ENCODE measurements at regions not wholly inside any gene's neighbourhood (a gene's known extent, or its start where the extent isn't known, plus 50 kb on each side); places are given as distances from the start of the nearest gene placed in this dataset.

GRCh38 chr3:28982906-28983305, 298.0 kb upstream of the RBMS3 start (continued):
- TF ChIP-seq RXRA (IDR thresholded peaks at IDR 0.05; ENCODE audit: insufficient read depth, low read depth, low read length), result no peak

- no peak for DNase-seq (ENCODE audit: low read depth in 1 of 2, low spot score in 2 of 2)
- H2AK5ac ChIP-seq (ENCODE audit: low read depth, low read length), result no peak overlapping the region
- H3K36me3 ChIP-seq (ENCODE audit: control insufficient read depth in 2 of 4, insufficient read depth in 4 of 4, low read length in 3 of 4), result no peaks in the 10 kb centered on the region
- no peak overlapping the region for H3K9ac ChIP-seq (replicated peaks in 1 of 4; ENCODE audit: extremely low read depth in 1 of 4, low read depth in 3 of 4, low read length in 3 of 4)
- no peak overlapping the region for H4K91ac ChIP-seq (replicated peaks; ENCODE audit: insufficient read length, low read length)
- no peak overlapping the region for H3K56ac ChIP-seq (replicated peaks; ENCODE audit: insufficient read length, low read depth, low read length)
- CTCF ChIA-PET (ENCODE audit: partially characterized antibody), result interaction anchor here (0.5 kb wide), 1 partner anchor 636 kb away, joined by 3 read pairs; no protein-coding TSS in a partner anchor
- no peaks in the 10 kb centered on the region for H3K23me2 ChIP-seq (ENCODE audit: low read depth, low read length)
- no peak overlapping the region for H2BK12ac ChIP-seq (ENCODE audit: low read depth, low read length)
- H3K27ac ChIP-seq (ENCODE audit: low read depth, low read length), result no peak overlapping the region
- no peak for FAIRE-seq
- H3K23ac ChIP-seq (ENCODE audit: insufficient read length), result no peak overlapping the region
- H3K4me1 ChIP-seq (replicated peaks in 1 of 4; ENCODE audit: control insufficient read depth in 3 of 4, insufficient read depth in 4 of 4, low read length in 3 of 4), result no peaks in the 10 kb centered on the region
- H2BK120ac ChIP-seq (replicated peaks; ENCODE audit: low read depth, low read length), result no peak overlapping the region
- H3K79me2 ChIP-seq (ENCODE audit: control insufficient read depth in 1 of 2, insufficient read depth in 2 of 2, low read length in 2 of 2), result no peaks in the 10 kb centered on the region
- no peak overlapping the region for H3K14ac ChIP-seq (ENCODE audit: insufficient read length)
- H3K4me2 ChIP-seq (ENCODE audit: insufficient read depth in 1 of 2, low read depth in 2 of 2, low read length in 2 of 2), result no peak overlapping the region
- no peaks in the 10 kb centered on the region for H4K20me1 ChIP-seq (replicated peaks in 1 of 2; ENCODE audit: control insufficient read depth in 1 of 2, insufficient read depth in 2 of 2, low read length in 2 of 2)
- H2BK5ac ChIP-seq (ENCODE audit: low read depth, low read length), result no peak overlapping the region
- H3K4me3 ChIP-seq (ENCODE audit: extremely low read depth in 1 of 4, insufficient read depth in 2 of 4, low read depth in 3 of 4, low read length in 4 of 4), result no peak overlapping the region
- H3K27me3 ChIP-seq (replicated peaks in 1 of 4; ENCODE audit: control insufficient read depth in 3 of 4, extremely low read depth in 1 of 4, insufficient read depth in 3 of 4, low read length in 3 of 4), result no peaks in the 10 kb centered on the region
- H3K9me3 ChIP-seq (ENCODE audit: insufficient read depth in 2 of 2, low read depth in 1 of 2, low read length in 1 of 2), result no peaks in the 10 kb centered on the region
- H4K8ac ChIP-seq (ENCODE audit: extremely low read depth, insufficient read depth, low read length), result no peak overlapping the region
- H3K4ac ChIP-seq (replicated peaks; ENCODE audit: insufficient read length, low read depth, low read length), result no peak overlapping the region
- POLR2A ChIA-PET (ENCODE audit: partially characterized antibody), result no interaction called here
- H2BK20ac ChIP-seq (ENCODE audit: low read length), result no peak overlapping the region
- no peak overlapping the region for H4K5ac ChIP-seq (ENCODE audit: insufficient read length, low read depth, low read length)
- H3K79me1 ChIP-seq (ENCODE audit: low read depth, low read length), result no peaks in the 10 kb centered on the region
- H2AFZ ChIP-seq (ENCODE audit: low read length), result no peak overlapping the region
- H2BK15ac ChIP-seq (ENCODE audit: low read length), result no peak overlapping the region
- no peak overlapping the region for H3K18ac ChIP-seq (ENCODE audit: extremely low read depth, low read length)
- TF ChIP-seq JUND (IDR thresholded peaks at IDR 0.05; ENCODE audit: low read length), result no peak
- no peak for TF ChIP-seq POLR2AphosphoS5 (IDR thresholded peaks at IDR 0.05; ENCODE audit: low read depth, low read length)
- no peak for TF ChIP-seq HDAC6 (IDR thresholded peaks at IDR 0.05; ENCODE audit: low read depth, low read length)
- no peak for TF ChIP-seq TEAD4 (IDR thresholded peaks at IDR 0.05; ENCODE audit: low read depth, low read length)
- no peak for TF ChIP-seq NANOG (IDR thresholded peaks at IDR 0.05; ENCODE audit: insufficient read depth, low read depth, low read length, poor library complexity, severe bottlenecking)
- TF ChIP-seq TAF7 (optimal IDR thresholded peaks at IDR 0.05; ENCODE audit: borderline replicate concordance, low read depth, low read length), result no peak
These were observed 293.9 kb upstream of the RBMS3 start for GRCh38 chr3:28986922-28987321.

All from H1 (cell line).